GM12892 (cell line): ENCODE measurements at regions not wholly inside any gene's neighbourhood (a gene's known extent, or its start where the extent isn't known, plus 50 kb on each side); places are given as distances from the start of the nearest gene placed in this dataset.

Experiments used
- POLR2A ChIP-seq: IDR thresholded peaks from 2 replicates; pipeline ENCODE4 v1.6.1; 2011; ENCODE audit warnings: low read depth, low read length, control low read depth
- POLR2AphosphoS5 ChIP-seq: IDR thresholded peaks from 2 replicates; pipeline ENCODE4 v1.6.1; 2011; ENCODE audit warnings: low read depth, low read length, control low read depth
- TAF1 ChIP-seq: IDR thresholded peaks from 2 replicates; pipeline ENCODE4 v1.6.1; 2011; ENCODE audit warnings: low read depth, mild to moderate bottlenecking, control low read depth, low read length, borderline replicate concordance

DNA sequence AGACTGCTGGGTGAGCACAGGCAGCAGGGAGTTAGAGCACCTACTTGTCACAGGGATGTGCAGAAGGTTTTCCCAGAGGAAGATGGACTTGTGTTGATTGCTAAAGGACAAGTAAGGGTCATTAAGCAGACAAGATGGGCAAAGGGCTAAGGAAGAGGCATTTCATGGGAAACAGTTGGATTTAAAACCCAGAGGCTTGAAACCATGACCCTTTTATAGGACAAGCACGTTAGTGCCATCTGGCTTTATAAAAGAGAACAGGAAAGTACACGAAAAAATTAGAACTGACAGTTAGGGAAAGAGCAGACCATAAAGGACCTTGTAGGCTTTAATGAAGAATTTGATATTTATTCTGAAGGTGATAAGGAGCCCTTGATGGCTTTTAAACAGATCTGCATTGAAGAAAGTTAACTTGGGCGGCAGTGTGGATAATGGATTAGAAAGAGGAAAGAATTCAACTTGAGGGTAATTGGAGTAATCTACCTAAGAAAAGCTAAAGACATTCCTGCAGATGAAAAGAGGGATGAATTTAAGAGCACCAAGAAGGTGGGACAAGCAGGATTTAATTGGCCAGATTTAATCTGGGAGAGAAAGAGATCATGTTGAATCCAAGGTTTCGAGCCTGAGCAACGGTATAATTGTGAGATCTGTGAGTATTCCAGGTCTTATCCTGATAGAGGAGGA, 68.6 kb downstream of the ZC3H11B start:
- TF ChIP-seq POLR2AphosphoS5 (no peak), TAF1 (no peak), POLR2A (no peak)
